GM12874 (cell line): ENCODE measurements at regions not wholly inside any gene's neighbourhood (a gene's known extent, or its start where the extent isn't known, plus 50 kb on each side); places are given as distances from the start of the nearest gene placed in this dataset.

Experiments
- TF ChIP-seq, protein P1 (sequence below): IDR thresholded peaks from 2 replicates; pipeline ENCODE4 v1.5.1; 2011; ENCODE audit warnings: low read depth, mild to moderate bottlenecking, control low read depth, low read length, moderate library complexity; ENCODE audit not compliant: insufficient read depth

- TF ChIP-seq, protein P1, sequence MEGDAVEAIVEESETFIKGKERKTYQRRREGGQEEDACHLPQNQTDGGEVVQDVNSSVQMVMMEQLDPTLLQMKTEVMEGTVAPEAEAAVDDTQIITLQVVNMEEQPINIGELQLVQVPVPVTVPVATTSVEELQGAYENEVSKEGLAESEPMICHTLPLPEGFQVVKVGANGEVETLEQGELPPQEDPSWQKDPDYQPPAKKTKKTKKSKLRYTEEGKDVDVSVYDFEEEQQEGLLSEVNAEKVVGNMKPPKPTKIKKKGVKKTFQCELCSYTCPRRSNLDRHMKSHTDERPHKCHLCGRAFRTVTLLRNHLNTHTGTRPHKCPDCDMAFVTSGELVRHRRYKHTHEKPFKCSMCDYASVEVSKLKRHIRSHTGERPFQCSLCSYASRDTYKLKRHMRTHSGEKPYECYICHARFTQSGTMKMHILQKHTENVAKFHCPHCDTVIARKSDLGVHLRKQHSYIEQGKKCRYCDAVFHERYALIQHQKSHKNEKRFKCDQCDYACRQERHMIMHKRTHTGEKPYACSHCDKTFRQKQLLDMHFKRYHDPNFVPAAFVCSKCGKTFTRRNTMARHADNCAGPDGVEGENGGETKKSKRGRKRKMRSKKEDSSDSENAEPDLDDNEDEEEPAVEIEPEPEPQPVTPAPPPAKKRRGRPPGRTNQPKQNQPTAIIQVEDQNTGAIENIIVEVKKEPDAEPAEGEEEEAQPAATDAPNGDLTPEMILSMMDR = no peak
Measured at GRCh38 chr20:39943336-39943735, 745.7 kb downstream of the MAFB start.

DNA sequence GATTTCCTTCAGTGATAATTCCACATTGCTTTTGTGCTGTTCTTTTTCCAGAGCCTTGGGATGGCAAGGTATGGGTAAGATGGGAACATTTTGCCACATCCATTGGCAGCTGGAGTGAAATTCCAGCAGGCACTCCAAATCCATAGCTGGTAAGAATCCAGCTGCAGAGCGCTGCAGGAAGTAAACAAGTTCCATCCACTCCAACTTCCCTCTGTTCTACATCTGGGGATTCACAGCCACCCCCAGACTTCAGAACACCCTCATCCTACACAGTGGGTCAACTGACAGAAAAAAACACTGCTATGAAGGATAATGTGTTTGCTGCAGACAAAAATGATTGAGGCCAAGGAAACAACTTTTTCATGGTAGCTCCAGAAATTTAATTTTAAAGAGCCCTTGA, 747.8 kb downstream of the MAFB start:
- TF ChIP-seq, protein P1 = no peak

- TF ChIP-seq, protein P1 = no peak
Measured at GRCh38 chr20:39939241-39939865, 749.7 kb downstream of the MAFB start.

DNA sequence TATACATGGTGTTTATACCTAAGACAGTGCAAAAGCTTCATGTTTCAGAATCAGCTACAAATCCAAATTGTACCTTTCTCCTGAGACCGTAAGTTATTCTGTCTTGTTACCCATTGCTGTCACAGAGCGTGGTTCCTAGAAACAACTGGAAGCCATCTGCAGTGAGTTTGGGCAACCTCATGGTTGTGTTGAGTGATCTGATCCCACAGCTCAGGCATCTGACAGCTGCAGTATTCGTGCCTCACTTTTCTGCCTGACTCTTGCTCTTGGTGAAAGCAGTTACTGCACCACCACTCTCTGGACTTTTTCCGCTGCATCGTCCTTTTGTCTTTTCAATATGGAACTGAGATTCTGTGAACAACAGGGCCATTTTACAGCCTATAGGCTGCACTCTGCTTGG, 752.6 kb downstream of the MAFB start:
- TF ChIP-seq, protein P1 = no peak

GRCh38 chr20:39935901-39936300, 753.1 kb downstream of the MAFB start:
- TF ChIP-seq, protein P1 = no peak

DNA sequence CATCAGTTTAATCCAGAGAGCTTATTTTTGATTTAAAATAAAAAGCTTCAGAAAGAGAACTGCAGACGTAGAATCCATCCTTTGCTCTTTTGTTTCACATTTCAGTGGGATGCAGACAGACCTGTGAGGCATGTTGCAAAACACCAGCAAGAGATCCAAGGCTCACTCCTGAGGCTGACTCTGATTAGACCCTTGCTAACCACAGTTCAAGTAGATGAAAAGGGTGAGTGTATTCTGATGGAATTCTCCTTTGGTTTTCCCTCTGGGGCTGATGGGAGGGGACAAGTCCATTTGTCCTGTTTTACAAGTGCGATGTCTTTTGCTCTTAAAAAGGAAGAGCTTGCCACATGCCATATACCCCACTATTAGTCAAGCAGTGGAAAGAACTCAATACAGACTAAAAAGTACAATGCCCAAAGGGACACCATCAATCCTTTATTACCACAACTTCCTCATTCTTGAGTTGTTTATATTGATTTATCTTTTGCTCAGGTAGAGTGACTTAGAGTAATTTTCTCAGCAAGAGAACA, 772.7 kb downstream of the MAFB start:
- TF ChIP-seq, protein P1 = no peak

GRCh38 chr20:39913274-39913673, 775.8 kb downstream of the MAFB start:
- TF ChIP-seq, protein P1 = no peak
